ENCODE measurements at regions not wholly inside any gene's neighbourhood (a gene's known extent, or its start where the extent isn't known, plus 50 kb on each side); places are given as distances from the start of the nearest gene placed in this dataset.

- Histone ChIP-seq H3K27me3 (ENCODE audit: low read length) (no peaks in the 10 kb centered on the region), H3K9me3 (ENCODE audit: insufficient read depth, low read length) (no peaks in the 10 kb centered on the region), H4K20me1 (ENCODE audit: low read depth, low read length) (no peaks in the 10 kb centered on the region), H2AFZ (ENCODE audit: low read depth, low read length, severe bottlenecking) (no peak overlapping the region), H3K4me3 (ENCODE audit: insufficient read depth, low read length, poor library complexity, severe bottlenecking) (no peak overlapping the region), H3K79me2 (ENCODE audit: insufficient read depth, low read length) (no peaks in the 10 kb centered on the region), H3F3A (ENCODE audit: insufficient read depth) (no peaks in the 10 kb centered on the region), H3K9ac (ENCODE audit: low read length) (no peak overlapping the region), H3K36me3 (ENCODE audit: low read length) (no peaks in the 10 kb centered on the region), H3K9me2 (replicated peaks; ENCODE audit: insufficient read depth, low read length) (no peaks in the 10 kb centered on the region), H3K27ac (ENCODE audit: low read depth, low read length) (no peak overlapping the region), H3K4me2 (ENCODE audit: low read depth, low read length, poor library complexity, severe bottlenecking) (no peak overlapping the region)
- TF ChIP-seq CTCF (IDR thresholded peaks at IDR 0.05; ENCODE audit: insufficient read depth, low read length, poor library complexity, severe bottlenecking) (no peak), EZH2phosphoT487 (conservative IDR thresholded peaks at IDR 0.05; ENCODE audit: low read length) (no peak)
These were observed 456.9 kb downstream of the CCER1 start for GRCh38 chr12:90497923-90498545.

- TF ChIP-seq CTCF (IDR thresholded peaks at IDR 0.05; ENCODE audit: insufficient read depth, low read length, poor library complexity, severe bottlenecking) (no peak), EZH2phosphoT487 (conservative IDR thresholded peaks at IDR 0.05; ENCODE audit: low read length) (no peak)
- Histone ChIP-seq H3K9me3 (ENCODE audit: insufficient read depth, low read length) (no peaks in the 10 kb centered on the region), H4K20me1 (ENCODE audit: low read depth, low read length) (no peaks in the 10 kb centered on the region)
These were observed 464.6 kb downstream of the CCER1 start for GRCh38 chr12:90490355-90490754.

GRCh38 chr12:90489141-90489540 is 465.8 kb downstream of the CCER1 start:
- H3K4me3 ChIP-seq (ENCODE audit: insufficient read depth, low read length, poor library complexity, severe bottlenecking): no peak overlapping the region
- no peaks in the 10 kb centered on the region for H3K9me3 ChIP-seq (ENCODE audit: insufficient read depth, low read length)
- no peak for TF ChIP-seq EZH2phosphoT487 (conservative IDR thresholded peaks at IDR 0.05; ENCODE audit: low read length)
- no peak for TF ChIP-seq CTCF (IDR thresholded peaks at IDR 0.05; ENCODE audit: insufficient read depth, low read length, poor library complexity, severe bottlenecking)

More at GRCh38 chr12:90490355-90490754, 464.6 kb downstream of the CCER1 start:
- no peak overlapping the region for H3K9ac ChIP-seq (ENCODE audit: low read length)
- H3K27me3 ChIP-seq (ENCODE audit: low read length): no peaks in the 10 kb centered on the region
- H3K4me3 ChIP-seq (ENCODE audit: insufficient read depth, low read length, poor library complexity, severe bottlenecking): no peak overlapping the region
- H3K4me2 ChIP-seq (ENCODE audit: low read depth, low read length, poor library complexity, severe bottlenecking): no peak overlapping the region
- no peaks in the 10 kb centered on the region for H3F3A ChIP-seq (ENCODE audit: insufficient read depth)
- no peaks in the 10 kb centered on the region for H3K79me2 ChIP-seq (ENCODE audit: insufficient read depth, low read length)
- no peaks in the 10 kb centered on the region for H3K9me2 ChIP-seq (replicated peaks; ENCODE audit: insufficient read depth, low read length)
- no peak overlapping the region for H3K27ac ChIP-seq (ENCODE audit: low read depth, low read length)
- H3K36me3 ChIP-seq (ENCODE audit: low read length): no peaks in the 10 kb centered on the region
- no peak overlapping the region for H2AFZ ChIP-seq (ENCODE audit: low read depth, low read length, severe bottlenecking)

More at GRCh38 chr12:90489141-90489540, 465.8 kb downstream of the CCER1 start:
- H3K27ac ChIP-seq (ENCODE audit: low read depth, low read length): no peak overlapping the region
- no peak overlapping the region for H3K9ac ChIP-seq (ENCODE audit: low read length)
- no peak overlapping the region for H2AFZ ChIP-seq (ENCODE audit: low read depth, low read length, severe bottlenecking)
- no peaks in the 10 kb centered on the region for H4K20me1 ChIP-seq (ENCODE audit: low read depth, low read length)
- H3K9me2 ChIP-seq (replicated peaks; ENCODE audit: insufficient read depth, low read length): no peaks in the 10 kb centered on the region
- H3K79me2 ChIP-seq (ENCODE audit: insufficient read depth, low read length): no peaks in the 10 kb centered on the region
- H3F3A ChIP-seq (ENCODE audit: insufficient read depth): no peaks in the 10 kb centered on the region
- H3K4me2 ChIP-seq (ENCODE audit: low read depth, low read length, poor library complexity, severe bottlenecking): no peak overlapping the region
- H3K27me3 ChIP-seq (ENCODE audit: low read length): no peaks in the 10 kb centered on the region
- no peaks in the 10 kb centered on the region for H3K36me3 ChIP-seq (ENCODE audit: low read length)
